AML-193 (cell line): ENCODE measurements at regions not wholly inside any gene's neighbourhood (a gene's known extent, or its start where the extent isn't known, plus 50 kb on each side); places are given as distances from the start of the nearest gene placed in this dataset.

Experiments
- DNase-seq, 2 experiments: peaks; one replicate each; lab custom pipeline; 2025; lab: John Stamatoyannopoulos, UW

DNA sequence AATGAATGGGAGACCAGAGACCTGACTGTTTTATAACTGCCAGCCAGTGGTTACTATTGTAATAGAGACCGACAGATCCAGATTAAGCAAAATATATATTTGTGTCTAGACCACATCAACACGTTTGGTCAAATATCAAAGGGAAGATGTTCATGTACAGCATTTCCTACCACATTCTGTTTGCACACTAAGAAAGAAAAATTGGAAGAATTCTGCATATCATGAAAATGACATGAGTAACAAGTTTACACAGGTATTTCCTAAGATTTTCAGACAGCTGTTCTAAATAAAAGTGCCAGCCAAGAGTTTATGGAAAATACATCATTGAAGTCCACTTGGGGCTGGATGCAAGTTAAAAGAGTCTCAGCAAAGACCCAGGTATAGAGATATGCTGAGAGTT lies 145.5 kb upstream of the ANO3 start:
- no peak for DNase-seq

DNA sequence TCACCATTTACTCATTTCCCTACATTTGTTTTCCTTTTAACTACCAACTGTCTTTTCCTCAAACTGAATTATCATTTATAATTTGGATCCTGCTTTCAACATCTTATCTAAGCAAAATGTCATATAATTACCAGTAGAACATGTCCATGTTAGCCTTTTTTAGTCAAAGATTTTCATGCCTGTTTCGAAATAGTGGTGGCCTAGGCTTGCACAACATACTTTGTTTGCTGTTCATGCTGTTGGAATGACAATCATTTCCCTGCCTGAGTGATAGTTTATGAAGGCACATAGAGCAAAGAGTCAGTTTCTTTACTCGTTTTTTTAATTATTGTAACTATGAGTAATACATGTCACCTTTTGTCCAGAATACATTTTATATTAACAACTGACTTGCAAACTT lies 144.3 kb upstream of the ANO3 start:
- DNase-seq = peak in 1 of 2 experiments; percentile 3

- DNase-seq = no peak
These were observed 143.4 kb upstream of the ANO3 start for GRCh38 chr11:26188554-26188953.

DNA sequence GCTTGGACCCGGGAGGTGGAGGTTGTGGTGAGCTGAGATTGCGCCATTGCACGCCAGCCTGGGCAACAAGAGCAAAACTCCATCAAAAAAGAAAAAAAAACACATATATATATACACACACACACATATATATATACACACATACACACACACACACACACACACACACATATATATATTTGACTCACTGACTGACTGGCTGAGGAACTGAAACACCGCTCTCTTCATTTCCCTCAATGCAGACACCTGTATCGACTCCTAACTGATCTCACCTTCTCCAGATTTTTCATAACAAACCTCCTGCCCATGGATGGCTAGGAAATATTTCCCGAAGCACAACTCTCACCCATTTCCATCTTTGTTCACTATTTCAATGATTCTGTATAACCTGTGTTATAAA lies 140.7 kb upstream of the ANO3 start:
- DNase-seq = no peak

- no peak for DNase-seq
These were observed 138.1 kb upstream of the ANO3 start for GRCh38 chr11:26193694-26194365.

DNA sequence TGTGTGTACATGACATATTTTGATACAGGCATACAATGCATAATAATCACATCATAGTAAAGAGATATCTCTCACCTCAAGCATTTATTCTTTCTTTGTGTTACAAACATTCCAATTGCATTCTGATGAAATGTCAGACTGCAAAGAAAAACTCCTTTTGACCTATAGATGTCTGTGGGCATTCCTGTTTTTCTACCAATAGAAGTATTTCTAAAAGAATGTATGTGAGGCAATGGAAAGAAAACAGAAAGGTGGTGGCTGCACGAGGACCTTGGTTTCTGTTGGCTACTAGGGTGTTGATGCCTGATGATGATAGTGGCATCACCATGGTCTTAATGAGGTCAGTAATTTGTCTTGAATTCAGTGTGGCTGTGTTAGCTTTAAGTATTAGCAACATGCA lies 137.0 kb upstream of the ANO3 start:
- DNase-seq = no peak

DNA sequence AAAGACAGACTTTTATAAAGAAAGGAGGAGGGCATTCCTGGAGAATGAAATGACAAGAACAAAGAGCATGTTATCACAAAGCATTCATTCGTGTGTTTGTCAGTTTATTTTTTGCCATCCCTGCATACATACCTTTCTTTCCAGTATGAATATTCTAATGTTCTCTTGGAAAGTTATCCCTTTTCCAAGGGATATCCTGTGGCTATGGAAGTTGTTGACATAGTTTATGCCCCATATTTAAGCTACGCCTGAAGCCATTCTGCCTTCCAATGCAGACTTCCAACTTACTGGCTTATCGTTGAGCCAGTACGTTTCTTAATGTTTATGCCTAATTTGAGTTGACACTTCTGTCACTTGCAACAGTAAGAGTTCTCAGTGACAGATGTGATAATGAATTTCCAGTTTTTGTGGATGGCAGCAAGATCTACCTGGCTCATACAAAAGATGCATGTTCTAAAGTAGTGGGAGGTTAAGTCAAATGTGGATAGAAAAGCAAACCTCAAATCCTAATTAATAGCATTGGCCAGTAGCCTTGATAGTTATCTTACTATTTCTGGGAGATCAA lies 133.3 kb upstream of the ANO3 start:
- no peak for DNase-seq

DNA sequence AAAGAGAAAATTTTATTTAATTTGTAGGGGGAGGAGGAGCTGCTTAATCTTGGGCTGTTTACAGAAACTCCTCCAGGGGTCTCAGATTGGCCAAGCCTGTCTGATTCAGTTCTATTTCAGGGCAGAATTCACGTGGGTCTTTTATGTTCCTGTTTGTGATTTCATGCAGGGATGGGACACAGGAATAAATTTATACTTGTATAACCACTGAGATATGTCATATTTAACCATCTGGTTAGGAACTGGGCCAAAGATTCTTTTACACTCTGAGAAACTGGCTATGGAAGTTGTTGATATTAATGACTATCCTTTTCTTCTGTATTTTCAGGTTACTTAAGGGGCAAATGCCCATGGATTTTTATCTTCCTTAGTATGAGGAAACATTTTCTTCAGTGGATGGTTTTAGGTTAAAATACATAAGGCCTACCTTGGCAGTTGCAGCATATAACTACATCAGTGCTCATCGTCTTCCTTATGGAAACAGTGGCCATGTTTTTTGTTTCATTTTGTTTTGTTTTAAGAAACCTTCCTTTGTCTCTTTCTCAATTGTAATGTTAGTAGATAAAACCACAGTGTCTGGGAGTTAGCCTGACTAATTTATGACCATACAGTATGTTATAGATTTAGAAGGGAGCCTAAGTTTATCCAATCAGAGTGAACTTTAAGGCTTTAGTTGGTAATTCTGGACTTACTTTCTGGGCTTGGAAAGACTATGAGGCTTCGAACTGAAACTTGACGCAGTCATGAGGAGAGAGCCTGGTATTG lies 132.4 kb upstream of the ANO3 start:
- DNase-seq = no peak

- no peak for DNase-seq
These were observed 130.5 kb upstream of the ANO3 start for GRCh38 chr11:26201411-26201810.

- no peak for DNase-seq
These were observed 129.2 kb upstream of the ANO3 start for GRCh38 chr11:26202754-26203153.

DNA sequence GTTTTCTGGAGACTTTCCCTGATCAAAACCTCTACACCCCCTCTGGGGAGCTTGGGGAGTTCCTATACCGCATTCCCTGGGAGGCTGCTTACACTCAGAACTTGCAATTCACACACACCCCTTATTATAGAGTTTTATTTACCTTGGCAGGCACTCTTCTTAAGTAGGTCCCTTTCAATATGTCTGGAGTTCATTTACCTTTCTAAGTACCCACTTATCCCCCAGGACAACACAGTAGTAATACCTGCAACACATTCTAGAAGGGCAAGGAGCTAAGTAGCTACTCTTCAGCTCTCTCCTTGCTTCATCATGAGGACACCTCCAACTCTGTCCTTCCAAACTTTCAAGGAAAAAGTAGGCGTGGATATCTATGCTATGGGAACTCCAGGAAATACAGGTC lies 127.8 kb upstream of the ANO3 start:
- no peak for DNase-seq

DNA sequence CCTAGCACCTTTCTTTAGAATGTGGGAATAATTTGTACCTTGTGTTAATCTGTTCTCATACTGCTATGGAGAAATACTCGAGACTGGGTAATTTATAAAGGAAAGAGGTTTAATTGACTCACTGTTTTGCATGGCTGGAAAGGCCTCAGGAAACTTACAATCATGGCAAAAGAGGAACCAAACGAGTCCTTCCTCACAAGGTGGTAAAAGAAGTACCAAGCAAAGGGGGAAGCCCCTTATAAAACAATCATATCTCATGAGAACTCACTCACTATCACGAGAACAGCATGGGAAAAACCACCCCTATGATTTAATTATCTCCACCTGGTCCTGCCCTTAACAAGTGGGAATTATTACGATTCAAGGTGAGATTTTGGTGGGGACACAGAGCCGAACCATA lies 127.1 kb upstream of the ANO3 start:
- no peak for DNase-seq

DNA sequence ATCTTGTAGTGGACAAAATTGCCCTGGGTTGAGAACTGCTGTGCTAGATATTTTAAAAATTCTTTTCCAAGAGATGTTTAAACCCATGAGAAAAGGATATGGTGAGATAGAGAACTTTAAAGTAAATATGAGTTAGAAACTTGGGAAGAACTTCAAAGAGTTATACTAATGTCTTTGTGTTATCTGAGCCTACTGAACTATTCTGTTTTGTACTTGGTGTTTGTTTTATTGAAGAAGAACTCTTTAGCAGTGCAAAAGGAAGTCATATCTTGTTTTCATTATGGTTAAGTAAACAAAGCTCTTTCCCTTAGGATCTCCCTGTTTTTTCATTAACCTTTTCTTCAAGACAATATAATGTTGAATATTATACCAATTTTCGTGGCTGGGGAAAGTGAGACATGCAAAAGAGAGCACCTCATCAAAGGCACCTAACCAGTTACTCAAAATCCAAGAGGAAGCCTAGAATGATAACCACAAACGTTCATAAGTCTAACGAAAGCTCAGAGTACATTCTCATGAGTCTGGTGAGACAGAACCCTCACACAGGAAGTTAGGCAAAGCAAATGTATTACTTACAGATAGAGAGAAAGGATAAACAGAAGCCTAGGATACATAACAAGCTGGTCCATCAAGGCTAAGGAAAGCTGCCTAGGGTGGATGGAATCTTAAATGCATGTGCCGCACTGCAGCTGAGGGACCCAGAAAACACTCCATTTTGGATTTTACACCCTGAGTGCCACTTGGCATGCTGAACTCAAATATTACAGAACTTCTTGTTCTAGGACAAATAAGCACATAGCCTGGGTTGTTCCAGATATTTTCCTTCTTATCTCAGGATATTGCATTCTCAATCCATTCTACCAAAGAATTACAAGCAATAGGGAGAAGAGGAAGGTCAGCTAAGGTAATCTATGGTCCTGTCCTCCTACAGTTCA lies 112.5 kb upstream of the ANO3 start:
- DNase-seq = no peak

DNA sequence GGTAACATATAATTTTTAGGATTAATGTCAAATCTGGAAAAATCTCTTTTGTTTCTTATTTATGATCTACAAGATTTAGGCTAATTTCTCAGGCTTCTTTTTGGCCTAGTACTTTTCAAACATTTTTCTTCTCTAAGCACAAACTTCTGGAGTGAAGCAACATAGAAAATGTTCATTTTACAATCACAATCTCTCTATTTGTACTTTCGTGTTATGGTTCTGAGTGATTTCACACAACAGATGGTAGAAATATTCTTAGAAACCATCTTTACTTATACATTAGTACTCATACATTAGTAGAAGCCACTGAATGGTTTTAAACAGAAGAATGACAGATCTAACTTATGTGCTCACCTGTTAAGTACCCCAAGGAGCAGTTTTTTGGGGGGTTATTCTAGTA lies 106.3 kb upstream of the ANO3 start:
- no peak for DNase-seq

GRCh38 chr11:26227301-26227746 lies 104.6 kb upstream of the ANO3 start:
- peak in 1 of 2 experiments; percentile 1 for DNase-seq

- no peak for DNase-seq
These were observed 103.9 kb upstream of the ANO3 start for GRCh38 chr11:26227883-26228502.

GRCh38 chr11:26228778-26229177 lies 103.2 kb upstream of the ANO3 start:
- no peak for DNase-seq

DNA sequence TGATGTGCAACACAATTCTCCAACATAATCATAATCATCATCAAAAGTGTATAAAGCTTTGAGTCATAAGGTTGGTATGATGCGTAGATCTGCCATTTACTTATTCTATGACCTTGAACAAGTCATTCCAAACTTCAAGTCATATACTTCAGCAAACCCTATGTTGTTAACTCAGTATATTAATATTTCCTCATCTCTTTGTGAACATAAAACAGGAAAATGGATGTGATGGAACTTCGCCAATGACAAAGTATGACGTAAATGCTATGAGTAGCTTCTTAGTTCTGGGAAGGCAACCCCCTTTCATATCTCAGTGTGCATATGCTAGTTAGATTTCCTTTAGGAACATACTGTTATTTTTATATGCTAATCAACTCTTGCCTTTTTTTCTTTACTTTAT lies 102.7 kb upstream of the ANO3 start:
- no peak for DNase-seq

- no peak for DNase-seq
These were observed 101.9 kb upstream of the ANO3 start for GRCh38 chr11:26229981-26230380.

DNA sequence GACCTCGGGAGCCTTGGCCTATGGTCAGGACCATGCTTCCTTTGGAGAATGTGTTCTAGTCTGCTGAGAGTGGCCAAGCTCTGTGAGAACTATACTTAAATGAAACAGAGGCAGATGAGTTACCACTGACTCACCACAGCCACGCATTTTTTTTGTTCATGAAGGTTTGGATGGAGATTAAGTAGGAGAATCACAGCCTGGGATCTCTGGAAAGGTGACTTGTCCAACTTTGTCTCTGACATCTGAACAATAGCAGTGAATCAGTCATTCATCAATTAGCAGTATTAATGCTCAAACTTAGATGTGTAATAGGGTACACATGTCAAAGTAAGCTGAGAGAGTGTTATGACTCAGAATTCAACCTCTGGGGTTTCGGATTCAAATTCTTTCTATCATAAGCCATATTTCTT lies 100.7 kb upstream of the ANO3 start:
- no peak for DNase-seq

DNA sequence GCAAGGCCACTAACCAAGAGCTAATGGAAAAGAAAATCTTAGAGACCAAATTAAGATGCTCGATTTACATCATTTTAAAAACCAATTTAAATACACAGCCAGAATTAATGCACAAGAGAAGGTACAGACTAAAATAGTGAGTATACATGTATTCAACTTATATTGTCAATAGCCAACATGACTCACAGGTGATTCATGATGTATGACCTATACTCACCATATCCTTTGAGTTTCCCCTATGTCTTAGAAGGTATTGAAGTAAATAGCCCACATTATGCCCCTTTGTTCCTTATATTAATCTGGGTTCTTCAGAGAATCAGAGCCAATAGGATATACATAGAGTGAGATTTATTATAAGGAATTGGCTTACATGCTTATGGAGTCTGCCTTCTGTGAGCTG lies 97.5 kb upstream of the ANO3 start:
- DNase-seq = no peak

- DNase-seq = no peak
These were observed 88.5 kb upstream of the ANO3 start for GRCh38 chr11:26243426-26243825.
